GM19240 (cell line): ENCODE measurements at regions not wholly inside any gene's neighbourhood (a gene's known extent, or its start where the extent isn't known, plus 50 kb on each side); places are given as distances from the start of the nearest gene placed in this dataset.
"Not testable (repeated sequence)": the region's sequence is repeated elsewhere in the genome, so short reads cannot be mapped to it uniquely, and the experiment has no call there.

Experiments
- DNase-seq: peaks from one replicate; pipeline ENCODE4 v3.0.0; 2011; ENCODE audit warnings: low spot score; ENCODE audit not compliant: insufficient read length

GRCh38 chr12:84150201-84150600 lies 762.4 kb downstream of the SLC6A15 start:
- DNase-seq: no peak

GRCh38 chr12:84148335-84148734 lies 764.3 kb downstream of the SLC6A15 start:
- DNase-seq: no peak

GRCh38 chr12:84136862-84137367 lies 775.7 kb downstream of the SLC6A15 start:
- no peak for DNase-seq

- DNase-seq: no peak
These were observed 776.9 kb downstream of the SLC6A15 start for GRCh38 chr12:84135586-84136279.

DNA sequence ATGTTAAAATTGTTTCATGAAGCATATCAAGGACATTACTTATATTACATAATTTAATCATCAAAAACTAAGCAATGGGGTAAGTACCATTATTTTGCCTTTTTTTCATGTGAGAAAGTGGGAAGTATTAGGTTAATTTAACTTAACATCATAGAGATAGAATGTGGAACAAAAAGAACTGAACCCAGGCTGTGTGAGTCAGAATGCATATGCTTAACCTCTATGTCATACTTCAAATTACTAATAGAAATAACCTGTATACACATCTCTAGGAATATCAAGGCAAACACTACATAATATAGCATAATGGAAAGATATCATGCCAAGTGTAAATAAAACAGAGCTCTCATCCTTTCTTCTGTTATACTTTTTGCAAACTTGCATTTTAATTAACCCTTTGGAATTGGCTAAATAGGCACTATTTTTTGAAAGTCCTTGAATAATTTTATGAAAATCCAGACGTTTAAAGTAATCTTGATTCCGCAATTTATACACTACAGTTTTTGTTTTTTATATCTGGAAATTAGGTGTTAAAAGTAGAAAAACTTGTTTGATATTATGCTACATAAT lies 777.7 kb downstream of the SLC6A15 start:
- DNase-seq: no peak

GRCh38 chr12:84131076-84131475 lies 781.5 kb downstream of the SLC6A15 start:
- no peak for DNase-seq

GRCh38 chr12:84128117-84128991 lies 784.2 kb downstream of the SLC6A15 start:
- no peak for DNase-seq

- DNase-seq: no peak
These were observed 788.4 kb downstream of the SLC6A15 start for GRCh38 chr12:84124211-84124610.

- DNase-seq: no peak
These were observed 795.4 kb downstream of the SLC6A15 start for GRCh38 chr12:84117190-84117589.

- no peak for DNase-seq
These were observed 798.9 kb downstream of the SLC6A15 start for GRCh38 chr12:84113666-84114065.

- not testable (repeated sequence) for DNase-seq
These were observed 808.7 kb downstream of the SLC6A15 start for GRCh38 chr12:84103886-84104285.

GRCh38 chr12:84101963-84102362 lies 810.6 kb downstream of the SLC6A15 start:
- not testable (repeated sequence) for DNase-seq

GRCh38 chr12:84099591-84099990 lies 813.0 kb downstream of the SLC6A15 start:
- not testable (repeated sequence) for DNase-seq

- DNase-seq: no peak
These were observed 820.9 kb downstream of the SLC6A15 start for GRCh38 chr12:84091651-84092050.

- DNase-seq: no peak
These were observed 823.2 kb downstream of the SLC6A15 start for GRCh38 chr12:84089356-84089755.

DNA sequence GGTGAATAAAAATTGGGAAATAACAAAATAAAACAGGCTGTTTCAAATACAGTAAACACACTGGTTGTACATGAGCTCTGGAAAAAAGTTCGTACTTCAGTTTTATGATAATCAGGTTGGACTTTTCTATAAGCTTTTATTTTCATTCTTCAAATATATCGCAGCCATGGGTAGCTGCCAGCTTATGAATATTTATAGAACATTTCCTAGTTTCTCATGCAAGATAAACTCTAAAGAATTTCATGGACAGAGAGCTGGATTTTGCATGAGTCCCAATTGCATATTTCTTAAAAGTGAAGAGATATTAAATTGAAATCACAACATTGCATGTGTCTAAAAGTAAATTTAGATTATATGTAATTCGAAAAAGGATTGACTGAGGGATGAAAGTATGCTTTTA lies 827.6 kb downstream of the SLC6A15 start:
- DNase-seq: no peak

- DNase-seq: no peak
These were observed 833.0 kb downstream of the SLC6A15 start for GRCh38 chr12:84079626-84080025.

DNA sequence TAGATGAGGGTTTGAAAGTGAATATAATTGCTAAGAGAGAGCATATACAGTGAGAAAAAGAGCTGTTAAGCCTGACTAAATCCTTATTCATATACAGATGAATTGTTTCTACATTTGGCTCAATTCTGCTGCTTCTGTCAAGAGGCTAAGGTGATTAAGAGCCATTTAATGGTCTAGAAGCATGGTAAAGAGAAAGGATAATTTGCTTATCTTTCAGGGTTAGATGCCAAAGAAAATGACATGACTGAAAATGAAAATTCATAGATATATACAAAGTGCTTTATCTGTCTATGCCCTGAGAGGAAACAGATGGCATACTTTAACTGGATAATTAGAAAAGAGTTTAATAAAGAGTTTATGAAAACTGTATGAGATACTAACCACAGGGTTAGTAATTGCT lies 834.9 kb downstream of the SLC6A15 start:
- no peak for DNase-seq

DNA sequence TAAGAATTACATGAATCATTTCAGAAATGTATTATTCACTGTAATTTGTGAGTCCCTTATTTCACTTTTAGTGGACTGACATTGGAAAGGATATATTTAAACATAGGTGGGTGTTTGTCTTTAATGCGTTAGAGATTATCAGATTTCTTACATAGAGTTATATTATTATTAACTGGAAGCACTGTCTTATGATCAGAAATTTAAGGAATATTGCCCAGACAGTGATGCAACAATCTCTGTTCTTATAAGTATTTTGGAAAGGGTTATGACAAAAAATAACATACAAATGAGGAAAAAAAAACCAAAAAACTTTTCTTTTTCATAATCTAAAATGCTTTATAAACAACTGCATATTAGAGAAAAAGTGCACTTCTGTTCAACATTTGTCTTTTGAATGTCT lies 836.6 kb downstream of the SLC6A15 start:
- no peak for DNase-seq

GRCh38 chr12:84073401-84073800 lies 839.2 kb downstream of the SLC6A15 start:
- DNase-seq: no peak

GRCh38 chr12:84072961-84073360 lies 839.6 kb downstream of the SLC6A15 start:
- no peak for DNase-seq

DNA sequence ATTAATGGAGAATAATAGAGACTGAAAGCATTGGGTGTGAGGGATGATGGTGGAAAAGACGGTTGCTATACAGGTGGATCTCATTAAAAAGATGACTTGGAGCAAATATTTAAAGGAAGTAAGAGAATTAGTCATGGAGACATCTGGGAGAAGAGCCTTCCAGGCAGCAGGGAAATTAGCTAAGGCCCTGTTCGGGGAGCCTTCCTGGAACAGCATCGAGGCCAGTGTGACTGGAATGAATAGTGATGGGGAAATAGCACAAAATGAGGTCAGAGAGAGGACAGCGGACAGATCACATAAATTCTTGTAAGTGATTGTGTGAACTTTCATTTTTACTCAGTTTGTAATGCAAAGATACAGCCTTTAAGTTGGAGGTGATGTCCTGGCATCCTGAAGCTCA lies 842.3 kb downstream of the SLC6A15 start:
- no peak for DNase-seq
